ENCODE measurements at regions not wholly inside any gene's neighbourhood (a gene's known extent, or its start where the extent isn't known, plus 50 kb on each side); places are given as distances from the start of the nearest gene placed in this dataset.
"Not testable (repeated sequence)": the region's sequence is repeated elsewhere in the genome, so short reads cannot be mapped to it uniquely, and the experiment has no call there.

GRCh38 chr10:55740767-55741166 lies 620.3 kb downstream of the ZWINT start:
- not testable (repeated sequence) for DNase-seq

DNA sequence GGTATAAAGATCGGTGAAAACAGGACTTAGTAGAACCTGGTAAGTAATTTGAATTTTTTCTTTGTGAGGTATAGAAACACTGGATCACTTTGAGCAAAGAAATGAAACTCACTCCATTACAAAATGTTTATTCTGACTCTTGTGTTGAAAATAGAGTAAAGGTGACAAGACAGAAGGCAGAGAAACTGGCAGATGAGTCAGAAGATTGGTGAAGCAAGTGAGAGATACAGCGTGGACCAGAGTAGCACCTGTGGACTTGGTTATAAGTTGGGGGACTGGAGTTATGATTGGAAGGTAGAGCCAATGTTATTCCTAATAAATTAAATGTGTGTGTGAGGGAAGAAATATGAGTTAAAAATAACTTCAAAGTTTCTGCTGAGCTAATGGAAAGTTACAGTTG lies 620.9 kb downstream of the ZWINT start:
- DNase-seq: no peak

DNA sequence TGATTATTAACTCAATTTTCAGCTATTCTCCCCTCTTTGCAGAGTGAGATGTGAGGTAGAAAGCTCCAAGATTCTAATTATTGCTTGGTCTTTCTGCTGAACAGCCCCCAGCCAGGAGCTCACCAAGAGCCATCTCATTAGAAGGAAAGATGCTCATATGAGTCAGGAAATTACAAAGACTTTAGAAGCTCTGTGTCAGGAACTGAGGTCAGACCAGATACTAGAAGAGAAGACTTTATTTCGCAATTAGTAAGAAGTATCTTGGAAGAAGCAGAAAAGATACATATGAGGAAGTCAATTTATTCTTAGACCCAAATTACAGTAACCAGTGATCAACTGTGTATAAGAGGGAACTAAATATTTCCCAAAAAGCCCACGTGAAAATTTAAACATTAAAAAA lies 626.9 kb downstream of the ZWINT start:
- DNase-seq: no peak

- DNase-seq: no peak
These were observed 656.1 kb downstream of the ZWINT start for GRCh38 chr10:55704950-55705349.

GRCh38 chr10:55668326-55668922 lies 692.6 kb downstream of the ZWINT start:
- DNase-seq: no peak

DNA sequence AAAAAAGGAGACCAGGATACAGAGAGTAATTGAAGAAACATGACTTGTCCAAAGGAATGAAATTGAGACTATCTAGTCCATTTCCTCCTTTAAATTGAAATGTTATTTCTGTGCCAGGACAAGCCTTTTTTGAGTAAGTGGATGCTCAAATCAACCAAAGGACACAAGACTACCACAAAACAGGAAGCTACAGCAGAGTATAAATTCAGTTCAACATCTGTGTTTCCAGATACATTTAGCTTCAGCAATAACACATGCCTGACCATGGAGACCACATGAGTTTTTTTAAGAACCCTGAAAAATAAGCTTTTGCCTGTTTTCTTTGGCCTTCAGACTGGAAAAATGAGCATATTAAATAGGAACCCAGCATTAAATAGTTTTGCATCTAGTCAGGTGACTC lies 707.5 kb downstream of the ZWINT start:
- DNase-seq: no peak

DNA sequence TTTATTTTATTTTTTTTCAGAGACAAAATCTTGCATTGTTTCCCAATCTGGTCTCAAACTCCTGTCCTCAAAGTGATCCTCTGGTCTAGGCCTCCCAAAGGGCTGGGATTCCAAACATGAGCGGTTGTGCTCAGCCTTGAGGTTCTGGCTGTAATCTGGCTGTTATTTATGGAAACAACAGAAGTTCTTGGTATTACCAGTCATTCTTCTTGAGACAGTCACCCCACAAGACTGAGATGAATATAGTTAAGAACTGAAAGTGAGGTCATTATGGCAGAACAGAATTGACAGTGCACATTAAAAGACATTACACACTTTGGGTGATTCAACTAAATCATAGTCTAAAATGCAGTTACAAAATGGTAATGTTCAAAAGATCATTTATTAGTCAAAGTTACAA lies 719.5 kb downstream of the ZWINT start:
- no peak for DNase-seq

DNA sequence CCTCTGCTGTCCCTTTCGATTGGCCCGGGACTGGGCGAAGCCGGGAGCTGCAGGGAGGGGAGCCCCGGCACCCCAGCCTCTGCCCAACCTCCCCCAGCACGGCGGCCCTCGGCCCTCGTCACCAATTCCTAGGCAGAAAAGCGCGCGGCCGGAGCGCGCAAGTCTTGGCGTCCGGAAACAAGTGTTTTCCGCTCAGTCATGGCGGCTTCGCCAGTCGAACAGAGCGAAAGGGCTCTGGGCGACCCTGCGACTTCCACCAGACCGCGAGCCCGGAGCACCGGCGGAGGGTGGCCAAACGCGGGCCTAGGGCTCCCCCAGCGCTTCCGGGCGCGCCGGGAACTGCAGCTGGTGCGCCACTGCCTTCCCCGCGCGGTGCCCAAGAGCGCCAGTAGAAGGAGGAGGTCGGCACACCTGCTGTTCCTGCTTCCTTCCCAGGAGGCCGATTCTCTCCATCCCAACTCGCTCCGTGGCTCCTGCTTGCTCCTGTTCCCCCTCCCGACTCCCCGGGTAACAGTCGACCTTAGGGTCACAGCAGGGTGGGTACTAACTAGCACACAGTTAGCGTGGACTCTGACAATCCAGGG lies 729.9 kb downstream of the ZWINT start:
- peak; percentile 16 for DNase-seq

- DNase-seq: no peak
These were observed 730.5 kb downstream of the ZWINT start for GRCh38 chr10:55630491-55631056.

DNA sequence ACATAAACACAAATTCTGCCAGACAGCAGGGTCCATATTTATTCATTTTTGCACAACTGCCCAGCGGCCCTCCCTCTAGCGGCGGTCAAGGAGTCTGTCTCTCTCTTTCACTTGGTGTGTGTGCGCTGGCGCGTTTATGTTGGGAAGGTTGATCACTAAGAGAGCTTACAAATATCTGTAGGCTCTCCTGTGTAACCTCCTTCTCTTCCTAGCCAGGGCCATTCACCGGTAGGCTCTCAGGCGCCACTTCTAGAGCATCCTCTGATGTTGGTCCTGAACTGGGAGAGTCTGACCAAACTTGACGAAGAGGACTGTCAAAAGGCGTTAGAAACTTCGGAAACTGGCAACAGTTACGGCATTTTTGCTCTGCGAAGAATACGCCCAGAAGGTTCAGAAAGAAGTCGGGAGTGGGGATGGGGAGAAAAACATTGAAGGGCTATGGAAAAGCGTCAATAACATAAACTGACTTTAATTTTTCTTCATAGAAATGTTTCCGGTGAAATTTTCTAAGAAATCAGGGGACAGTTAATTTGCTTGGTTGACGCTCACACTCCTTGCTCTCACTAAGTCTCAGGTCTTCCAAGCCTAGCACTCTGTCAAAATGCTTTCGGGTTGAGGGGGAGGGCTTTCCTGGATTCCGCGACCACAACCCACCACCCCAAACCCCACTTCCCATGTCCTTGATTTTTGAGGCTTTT lies 731.1 kb downstream of the ZWINT start:
- no peak for DNase-seq

DNA sequence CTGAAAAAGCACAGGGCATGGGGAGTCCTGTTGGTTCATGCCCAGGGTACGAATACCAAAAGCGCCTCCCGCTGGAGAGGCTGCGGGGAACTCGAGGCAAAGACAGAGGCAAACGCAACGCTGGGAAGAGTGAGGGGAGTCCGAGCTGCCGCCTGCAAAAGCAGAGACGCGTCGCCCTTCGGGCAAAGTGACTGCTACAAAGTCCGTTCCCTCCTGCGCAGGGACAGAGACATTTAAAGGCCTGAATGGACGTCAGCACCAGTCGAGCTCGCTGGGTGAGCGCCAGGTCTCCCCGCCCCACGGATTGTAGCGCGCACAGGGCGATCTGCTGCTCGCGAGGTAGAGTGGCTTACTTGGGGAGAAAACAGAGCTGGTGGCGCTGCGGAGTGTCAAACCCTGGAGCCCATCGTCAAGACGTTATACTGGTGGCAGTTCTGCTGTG lies 732.8 kb downstream of the ZWINT start:
- DNase-seq: no peak

DNA sequence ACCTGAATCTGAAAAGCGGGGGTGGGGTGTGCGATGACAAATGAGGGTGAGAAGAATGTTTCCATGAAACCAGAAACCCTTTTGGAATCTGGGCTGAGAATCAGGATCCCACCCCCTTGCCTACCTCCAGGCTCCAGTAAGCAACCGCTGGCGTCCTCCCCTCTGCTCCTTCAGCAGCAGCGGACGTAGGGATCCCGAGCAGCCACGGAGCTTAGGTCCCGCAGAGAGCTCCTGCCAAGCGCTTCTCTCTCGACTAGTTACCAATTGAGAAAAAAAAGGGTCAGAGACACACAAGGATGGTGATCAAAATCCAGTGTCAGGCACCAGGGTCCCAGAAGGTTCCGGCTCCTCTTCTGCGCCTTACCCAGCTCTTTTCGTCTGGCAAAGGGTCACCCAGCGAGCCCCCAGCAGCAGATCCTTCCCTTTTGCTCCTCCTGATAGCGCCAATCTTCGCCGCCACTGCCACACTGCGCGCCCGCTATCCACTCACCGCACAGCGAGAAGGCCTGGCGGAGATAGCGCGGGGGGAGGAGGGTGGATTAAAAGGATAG lies 733.5 kb downstream of the ZWINT start:
- DNase-seq: no peak

DNA sequence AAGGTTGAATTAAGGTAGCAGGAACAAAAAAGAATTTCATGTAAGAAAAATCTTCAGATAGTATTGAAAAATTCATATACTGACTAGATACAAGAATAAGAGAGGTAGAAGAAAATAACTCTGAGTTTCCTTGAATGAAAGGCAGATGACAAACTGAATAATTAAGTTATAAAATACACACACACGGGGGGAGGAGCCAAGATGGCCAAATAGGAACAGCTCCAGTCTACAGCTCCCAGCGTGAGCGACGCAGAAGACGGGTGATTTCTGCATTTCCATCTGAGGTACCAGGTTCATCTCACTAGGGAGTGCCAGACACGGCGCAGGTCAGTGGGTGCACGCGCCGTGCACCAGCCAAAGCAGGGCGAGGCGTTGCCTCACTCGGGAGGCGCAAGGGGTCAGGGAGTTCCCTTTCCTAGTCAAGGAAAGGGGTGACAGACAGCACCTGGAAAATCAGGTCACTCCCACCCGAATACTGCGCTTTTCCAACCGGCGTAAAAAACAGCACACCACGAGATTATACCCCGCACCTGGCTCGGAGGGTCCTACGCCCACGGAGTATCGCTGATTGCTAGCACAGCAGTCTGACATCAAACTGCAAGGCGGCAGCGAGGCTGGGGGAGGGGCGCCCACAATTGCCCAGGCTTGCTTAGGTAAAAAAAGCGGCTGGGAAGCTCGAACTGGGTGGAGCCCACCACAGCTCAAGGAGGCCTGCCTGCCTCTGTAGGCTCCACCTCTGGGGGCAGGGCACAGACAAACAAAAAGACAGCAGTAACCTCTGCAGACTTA lies 759.2 kb downstream of the ZWINT start:
- DNase-seq: not testable (repeated sequence)

DNA sequence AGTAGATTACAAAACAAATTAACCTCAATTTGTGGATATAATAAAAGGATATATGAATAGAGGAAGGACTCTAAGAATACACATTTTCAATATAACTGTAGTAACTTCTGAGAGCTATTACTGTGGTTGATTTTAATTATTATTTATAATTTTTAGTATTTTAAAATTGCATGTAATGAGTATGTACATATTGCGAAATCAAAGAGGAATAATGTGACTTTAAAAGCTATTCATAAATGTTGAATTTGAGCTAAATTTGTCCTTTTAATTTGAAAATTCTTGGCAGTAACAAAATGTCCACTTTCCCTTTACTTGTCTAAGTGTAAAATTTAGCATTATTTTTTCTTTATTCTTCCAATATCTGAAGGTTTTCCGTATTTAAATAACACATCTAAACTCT lies 750.6 kb upstream of the PCDH15 start:
- DNase-seq: no peak

- DNase-seq: no peak
These were observed 749.2 kb upstream of the PCDH15 start for GRCh38 chr10:55550236-55550635.

DNA sequence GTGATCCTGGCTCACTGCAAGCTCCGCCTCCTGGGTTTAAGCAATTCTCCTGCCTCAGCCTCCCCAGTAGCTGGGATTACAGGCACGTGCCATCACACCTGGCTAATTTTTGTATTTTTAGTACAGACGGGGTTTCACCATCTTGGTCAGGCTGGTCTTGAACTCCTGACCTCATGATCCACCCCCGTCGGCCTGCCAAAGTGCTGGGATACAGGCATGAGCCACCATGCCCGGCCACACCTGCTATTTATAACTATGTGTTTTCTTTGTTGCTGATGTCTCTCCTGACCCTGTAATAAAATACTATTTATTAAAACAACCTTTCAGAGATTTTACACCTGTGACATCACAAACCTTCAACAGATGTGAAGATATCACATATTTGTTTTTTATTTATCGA lies 736.5 kb upstream of the PCDH15 start:
- not testable (repeated sequence) for DNase-seq

GRCh38 chr10:55519264-55519663 lies 718.2 kb upstream of the PCDH15 start:
- no peak for DNase-seq

GRCh38 chr10:55518416-55518815 lies 717.4 kb upstream of the PCDH15 start:
- DNase-seq: not testable (repeated sequence)

- no peak for DNase-seq
These were observed 708.1 kb upstream of the PCDH15 start for GRCh38 chr10:55509168-55509567.

DNA sequence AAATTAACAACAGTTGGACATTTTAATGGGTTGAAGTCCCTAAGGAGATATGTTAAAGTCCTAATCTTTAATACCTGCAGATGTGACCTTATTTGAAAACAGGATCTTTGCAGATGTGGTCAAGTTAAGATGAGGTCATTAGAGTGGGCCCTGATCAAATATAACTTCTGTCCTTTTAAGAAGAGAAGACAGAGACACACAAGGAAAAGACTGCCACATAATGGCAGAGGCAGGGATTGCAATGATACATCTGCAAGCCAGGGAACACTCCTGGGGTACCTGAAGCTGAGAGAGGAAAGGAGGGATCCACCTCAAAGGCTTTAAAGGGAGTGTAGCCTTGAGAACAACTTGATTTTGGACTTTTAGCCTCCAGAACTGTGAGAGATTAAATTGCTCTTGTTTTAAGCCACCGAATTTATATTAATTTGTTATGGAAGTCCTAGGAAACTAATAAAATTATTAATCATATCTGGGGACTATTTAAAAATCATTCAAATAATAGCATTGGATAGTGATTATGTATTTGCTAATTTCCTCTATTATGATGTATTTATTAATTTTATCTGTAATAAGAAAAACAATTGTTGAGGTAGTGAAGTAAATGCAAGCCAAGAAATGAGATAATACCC lies 700.0 kb upstream of the PCDH15 start:
- no peak for DNase-seq

DNA sequence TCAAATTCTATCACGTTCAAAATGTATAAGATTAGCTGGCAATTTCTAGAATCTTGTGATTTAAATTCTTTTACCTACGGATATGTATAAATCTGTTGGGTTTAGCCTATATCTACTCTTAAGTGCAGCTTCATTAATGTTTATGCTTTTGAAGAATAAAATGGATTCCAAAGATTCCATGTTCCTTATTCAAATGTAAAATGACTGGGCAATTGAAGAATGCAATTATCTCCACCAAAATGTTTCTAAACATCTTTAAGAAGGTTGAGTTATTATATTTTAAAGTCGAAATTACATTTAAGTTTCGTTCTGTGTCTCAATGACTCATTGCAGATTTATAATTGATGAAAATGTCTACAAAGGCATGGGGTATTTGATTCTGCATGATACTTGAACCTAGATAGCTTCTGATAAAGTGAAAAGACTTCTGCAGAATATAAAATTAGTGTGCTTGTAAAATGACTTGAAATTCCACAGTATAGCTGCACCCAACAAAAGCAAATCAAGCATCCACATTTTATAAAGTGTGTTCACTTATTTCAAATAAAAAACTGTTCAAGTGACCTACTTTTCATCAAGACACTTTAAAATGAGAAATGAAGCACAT lies 697.0 kb upstream of the PCDH15 start:
- no peak for DNase-seq

- DNase-seq: no peak
These were observed 694.5 kb upstream of the PCDH15 start for GRCh38 chr10:55495555-55495954.

Data from stimulated activated CD4-positive, alpha-beta T cell treated with anti-CD3 and anti-CD28 coated beads, Interleukin-1b, Interleukin-23, amount 100 ng/mL, for 48 hours (primary cell).